Activated T-cell treated with anti-CD3 and anti-CD28 coated beads, Interleukin-2, amount 50 U/mL, for 72 hours (primary cell): ENCODE measurements at regions not wholly inside any gene's neighbourhood (a gene's known extent, or its start where the extent isn't known, plus 50 kb on each side); places are given as distances from the start of the nearest gene placed in this dataset.
A peak's percentile ranks its signal among the peaks of the same experiment; 100 is the strongest.

Experiments used
- ATAC-seq, 2 donors: fragments of 150-1000 bp; cut with Tn5 transposase; replicated peaks in 1 of 2; 2 replicates each; pipeline ENCODE4 v1.10.0; 2021; ENCODE audit warnings: moderate library complexity in 2 of 2, mild to moderate bottlenecking in 1 of 2
- DNase-seq, 2 donors: peaks; one replicate each; pipeline ENCODE4 v3.0.0; 2021 to 2022; ENCODE audit warnings: mixed read lengths in 1 of 2
- H3K27ac Mint-ChIP-seq: one replicate; pipeline ENCODE4 v1.8.0; 2022; ENCODE audit warnings: mild to moderate bottlenecking, moderate library complexity, mixed read lengths
- H3K27me3 Mint-ChIP-seq: one replicate; pipeline ENCODE4 v1.8.0; 2022; ENCODE audit warnings: low read depth, mixed read lengths
- H3K36me3 Mint-ChIP-seq, 2 donors: one replicate each; pipeline ENCODE4 v1.8.0; 2022; ENCODE audit warnings: mixed read lengths in 2 of 2, mild to moderate bottlenecking in 1 of 2; ENCODE audit not compliant: insufficient read depth in 2 of 2
- H3K4me1 Mint-ChIP-seq: one replicate; pipeline ENCODE4 v1.8.0; 2022; ENCODE audit warnings: low read depth, mixed read lengths
- H3K4me3 Mint-ChIP-seq, 2 donors: one replicate each; pipeline ENCODE4 v1.8.0; 2022; ENCODE audit warnings: mild to moderate bottlenecking in 2 of 2, mixed read lengths in 2 of 2, moderate library complexity in 2 of 2
- H3K9me3 Mint-ChIP-seq, 2 donors: one replicate each; pipeline ENCODE4 v1.8.0; 2022; ENCODE audit warnings: mixed read lengths in 2 of 2

DNA sequence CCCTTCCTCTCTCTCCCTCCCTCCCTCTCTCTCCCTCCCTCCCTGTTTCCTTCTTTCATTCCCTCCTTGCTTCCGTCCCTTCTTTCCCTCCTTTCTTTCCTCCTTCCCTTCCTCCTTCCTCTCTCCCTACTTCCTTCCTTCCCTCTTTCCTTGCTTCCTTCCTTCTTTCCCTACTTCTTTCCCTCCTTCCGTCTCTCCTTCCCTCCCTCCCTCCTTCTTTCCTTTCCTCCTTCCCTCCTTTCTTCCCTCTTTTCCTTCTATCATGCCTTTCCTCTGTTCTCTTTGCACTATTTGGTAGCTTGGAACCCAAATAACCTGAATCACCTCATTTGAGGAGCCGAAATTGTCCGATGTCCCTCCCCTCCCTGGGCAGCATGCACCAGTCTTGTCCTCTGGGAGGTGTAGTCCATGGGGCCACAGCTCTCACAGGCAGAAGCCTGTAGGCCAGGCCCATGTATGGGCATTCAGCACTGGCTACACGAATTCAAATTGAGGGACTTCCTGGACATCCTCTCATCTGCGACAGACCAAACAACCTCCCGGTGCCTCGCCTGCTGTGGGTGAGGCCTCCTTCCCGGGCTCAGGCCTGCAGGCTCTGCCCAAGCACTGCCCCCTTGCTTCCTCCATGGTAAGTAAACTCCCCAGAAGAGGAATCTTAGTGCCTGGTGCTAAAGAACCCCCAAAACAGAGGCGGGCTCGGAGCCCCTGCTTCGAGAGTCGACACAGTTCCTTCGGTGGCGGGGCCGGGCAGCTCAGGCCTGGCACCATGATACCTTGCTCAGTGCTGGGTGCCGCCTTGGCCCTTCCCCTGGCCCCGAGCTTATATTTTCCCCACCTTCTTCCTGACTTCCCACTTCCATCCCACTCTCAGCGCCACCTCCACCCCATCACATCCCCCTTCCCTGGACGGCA, 454.1 kb upstream of the CADM1 start:
- DNase-seq = no peak
- no peak for ATAC-seq
- no peaks in the 10 kb centered on the region for H3K4me1 Mint-ChIP-seq
- no peak overlapping the region for H3K4me3 Mint-ChIP-seq
- peak overlapping the region; percentile 64 for H3K27ac Mint-ChIP-seq
- peaks cover 0 to 4% of the 10 kb centered on the region in 2 donors for H3K9me3 Mint-ChIP-seq
- peaks cover 7% of the 10 kb centered on the region for H3K27me3 Mint-ChIP-seq
- H3K36me3 Mint-ChIP-seq = no peaks in the 10 kb centered on the region

DNA sequence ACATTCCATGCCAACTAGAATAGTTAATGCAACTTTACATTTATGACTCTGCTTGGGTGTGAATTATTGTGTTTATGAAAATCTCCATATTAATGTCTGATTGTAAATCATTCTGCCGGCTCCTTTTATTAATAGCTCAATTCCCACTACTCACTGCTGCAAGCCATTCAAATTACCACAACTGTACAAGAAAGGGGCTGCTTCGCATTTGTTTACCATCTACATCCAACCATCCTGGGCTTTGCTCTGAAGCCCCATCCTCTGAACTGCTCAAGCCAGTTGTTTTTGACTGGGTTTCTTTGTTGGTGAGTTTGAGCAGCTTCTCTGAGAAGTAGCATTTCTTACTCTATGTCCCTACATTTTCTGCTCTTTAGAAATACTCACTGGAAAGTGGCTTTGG, 451.6 kb upstream of the CADM1 start:
- DNase-seq (no peak), ATAC-seq (no peak)
- H3K4me3 Mint-ChIP-seq = no peak overlapping the region
- peaks cover 4% of the 10 kb centered on the region in 2 donors for H3K9me3 Mint-ChIP-seq
- peaks cover 7% of the 10 kb centered on the region for H3K27me3 Mint-ChIP-seq
- H3K27ac Mint-ChIP-seq = no peak overlapping the region
- H3K36me3 Mint-ChIP-seq = peaks cover 0 to 3% of the 10 kb centered on the region in 2 donors
- H3K4me1 Mint-ChIP-seq = no peaks in the 10 kb centered on the region

DNA sequence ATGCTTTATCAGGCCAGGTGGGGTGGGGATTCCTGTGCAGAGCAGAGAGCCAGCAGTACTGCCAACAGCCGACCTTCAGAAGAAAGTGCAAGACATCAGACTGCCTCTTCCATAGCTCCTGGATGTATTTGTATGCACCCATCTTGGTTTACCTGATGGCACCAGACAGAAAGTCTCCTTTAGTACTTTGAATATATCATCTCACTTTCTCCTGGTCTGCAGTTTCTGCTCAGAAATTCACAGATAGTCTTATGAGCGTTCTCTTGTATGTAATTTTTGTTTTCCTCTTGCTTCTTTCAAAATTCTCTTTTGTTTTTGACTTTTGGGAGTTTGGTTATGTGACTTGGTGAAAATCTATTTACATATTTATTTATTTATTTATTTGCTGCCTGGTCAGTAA, 446.4 kb upstream of the CADM1 start:
- DNase-seq = no peak
- H3K27ac Mint-ChIP-seq = no peak overlapping the region
- no peak overlapping the region for H3K4me3 Mint-ChIP-seq
- no peaks in the 10 kb centered on the region for H3K4me1 Mint-ChIP-seq
- no peak for ATAC-seq
- peaks cover 0 to 5% of the 10 kb centered on the region in 2 donors for H3K36me3 Mint-ChIP-seq
- H3K27me3 Mint-ChIP-seq = no peaks in the 10 kb centered on the region
- peaks cover 3 to 12% of the 10 kb centered on the region in 2 donors for H3K9me3 Mint-ChIP-seq

DNA sequence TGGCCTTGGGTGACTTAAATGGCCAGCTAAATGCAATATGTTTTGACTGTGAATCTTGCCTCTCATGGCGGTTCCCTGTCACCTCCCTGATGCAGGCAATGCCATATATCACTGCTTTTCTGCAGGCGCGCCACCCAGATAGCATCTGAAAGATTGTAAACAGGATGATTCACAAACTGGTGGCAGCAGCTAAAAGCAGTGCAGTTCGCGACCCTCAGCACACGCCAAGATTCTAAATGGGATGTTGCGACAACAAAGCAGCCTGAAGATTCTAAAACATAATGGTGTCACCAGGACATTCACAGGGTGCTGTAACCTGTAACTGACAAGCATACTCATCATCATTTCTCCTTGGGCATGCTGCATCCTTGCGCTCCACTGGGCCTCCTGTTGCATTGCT, 440.4 kb upstream of the CADM1 start:
- Mint-ChIP-seq H3K9me3 (peaks cover 2 to 9% of the 10 kb centered on the region in 2 donors), H3K4me1 (no peaks in the 10 kb centered on the region), H3K27me3 (no peaks in the 10 kb centered on the region), H3K27ac (no peak overlapping the region), H3K36me3 (peaks cover 0 to 2% of the 10 kb centered on the region in 2 donors), H3K4me3 (no peak overlapping the region)
- ATAC-seq (no peak), DNase-seq (no peak)

DNA sequence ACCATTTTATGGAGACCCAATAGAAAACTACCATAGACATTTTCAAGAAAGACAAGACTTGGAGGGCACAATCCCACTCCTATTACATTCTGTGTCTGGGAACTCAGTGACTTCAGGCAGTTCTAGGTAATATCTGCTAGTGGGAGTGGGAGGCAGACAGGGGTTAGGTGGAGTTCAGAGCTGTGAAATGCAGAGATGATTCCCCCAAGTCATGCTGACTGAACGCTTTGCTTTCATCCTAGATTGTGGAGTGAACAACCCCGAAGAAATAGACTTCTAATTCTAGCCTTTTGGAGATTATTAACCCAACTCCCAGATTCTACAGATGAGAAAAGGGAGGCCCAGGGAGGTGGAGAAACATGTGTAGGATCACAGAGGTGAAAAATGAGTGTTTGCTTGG, 437.8 kb upstream of the CADM1 start:
- Mint-ChIP-seq H3K27ac (no peak overlapping the region), H3K4me1 (no peaks in the 10 kb centered on the region), H3K27me3 (peaks cover 7% of the 10 kb centered on the region), H3K4me3 (no peak overlapping the region), H3K36me3 (no peaks in the 10 kb centered on the region), H3K9me3 (peaks cover 0 to 4% of the 10 kb centered on the region in 2 donors)
- ATAC-seq = no peak
- no peak for DNase-seq

GRCh38 chr11:115941481-115941993, 437.3 kb upstream of the CADM1 start:
- H3K9me3 Mint-ChIP-seq = peaks cover 0 to 4% of the 10 kb centered on the region in 2 donors
- H3K4me3 Mint-ChIP-seq = no peak overlapping the region
- H3K36me3 Mint-ChIP-seq = no peaks in the 10 kb centered on the region
- DNase-seq (peak in 1 of 2 donors; percentile 7), ATAC-seq (peak; percentile 63)
- H3K4me1 Mint-ChIP-seq = no peaks in the 10 kb centered on the region
- H3K27me3 Mint-ChIP-seq = peaks cover 7% of the 10 kb centered on the region
- no peak overlapping the region for H3K27ac Mint-ChIP-seq

- ATAC-seq (no peak), DNase-seq (no peak)
- H3K9me3 Mint-ChIP-seq = peaks cover 0 to 4% of the 10 kb centered on the region in 2 donors
- H3K27me3 Mint-ChIP-seq = peaks cover 8% of the 10 kb centered on the region
- no peaks in the 10 kb centered on the region for H3K4me1 Mint-ChIP-seq
- no peak overlapping the region for H3K4me3 Mint-ChIP-seq
- no peaks in the 10 kb centered on the region for H3K36me3 Mint-ChIP-seq
- H3K27ac Mint-ChIP-seq = no peak overlapping the region
Observed at GRCh38 chr11:115941044-115941443, 436.8 kb upstream of the CADM1 start.

- H3K27ac Mint-ChIP-seq = no peak overlapping the region
- DNase-seq = no peak
- no peak for ATAC-seq
- peaks cover 0 to 3% of the 10 kb centered on the region in 2 donors for H3K9me3 Mint-ChIP-seq
- peaks cover 14% of the 10 kb centered on the region for H3K27me3 Mint-ChIP-seq
- H3K4me3 Mint-ChIP-seq = no peak overlapping the region
- no peaks in the 10 kb centered on the region for H3K4me1 Mint-ChIP-seq
- H3K36me3 Mint-ChIP-seq = no peaks in the 10 kb centered on the region
Observed at GRCh38 chr11:115939731-115940421, 435.7 kb upstream of the CADM1 start.

- Mint-ChIP-seq H3K27ac (no peak overlapping the region), H3K27me3 (peaks cover 20% of the 10 kb centered on the region), H3K9me3 (peaks cover 2 to 5% of the 10 kb centered on the region in 2 donors), H3K4me3 (no peak overlapping the region), H3K36me3 (no peaks in the 10 kb centered on the region), H3K4me1 (no peaks in the 10 kb centered on the region)
- ATAC-seq (no peak), DNase-seq (no peak)
Observed at GRCh38 chr11:115939104-115939730, 435.0 kb upstream of the CADM1 start.

DNA sequence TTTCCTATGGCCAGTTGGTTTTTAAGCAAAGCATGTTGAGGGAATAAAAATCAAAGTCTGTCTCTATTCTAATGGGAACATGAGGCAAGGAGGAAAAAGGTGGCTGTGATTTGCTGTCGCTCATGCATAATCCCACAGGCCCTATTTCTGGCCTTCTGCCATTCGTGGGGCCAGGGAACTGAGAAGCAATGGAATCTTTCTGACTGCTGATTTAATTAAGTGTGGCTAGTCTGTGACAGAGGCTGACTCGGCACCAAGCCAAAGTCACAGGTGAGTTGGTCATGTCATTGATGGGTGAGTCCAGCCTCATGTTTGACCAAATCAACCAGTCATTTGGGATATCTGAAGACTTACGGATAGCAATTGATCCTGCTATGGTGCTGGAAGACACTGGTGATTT, 429.3 kb upstream of the CADM1 start:
- DNase-seq (no peak), ATAC-seq (no peak)
- Mint-ChIP-seq H3K9me3 (peaks cover 2 to 7% of the 10 kb centered on the region in 2 donors), H3K36me3 (no peaks in the 10 kb centered on the region), H3K4me1 (no peaks in the 10 kb centered on the region), H3K27me3 (peaks cover 44% of the 10 kb centered on the region), H3K27ac (no peak overlapping the region), H3K4me3 (no peak overlapping the region)

GRCh38 chr11:115931548-115932083, 427.4 kb upstream of the CADM1 start:
- H3K27me3 Mint-ChIP-seq = peaks cover 53% of the 10 kb centered on the region
- peaks cover 2 to 8% of the 10 kb centered on the region in 2 donors for H3K9me3 Mint-ChIP-seq
- H3K27ac Mint-ChIP-seq = no peak overlapping the region
- ATAC-seq (no peak), DNase-seq (no peak)
- H3K36me3 Mint-ChIP-seq = no peaks in the 10 kb centered on the region
- H3K4me3 Mint-ChIP-seq = no peak overlapping the region
- peaks cover 6% of the 10 kb centered on the region for H3K4me1 Mint-ChIP-seq

DNA sequence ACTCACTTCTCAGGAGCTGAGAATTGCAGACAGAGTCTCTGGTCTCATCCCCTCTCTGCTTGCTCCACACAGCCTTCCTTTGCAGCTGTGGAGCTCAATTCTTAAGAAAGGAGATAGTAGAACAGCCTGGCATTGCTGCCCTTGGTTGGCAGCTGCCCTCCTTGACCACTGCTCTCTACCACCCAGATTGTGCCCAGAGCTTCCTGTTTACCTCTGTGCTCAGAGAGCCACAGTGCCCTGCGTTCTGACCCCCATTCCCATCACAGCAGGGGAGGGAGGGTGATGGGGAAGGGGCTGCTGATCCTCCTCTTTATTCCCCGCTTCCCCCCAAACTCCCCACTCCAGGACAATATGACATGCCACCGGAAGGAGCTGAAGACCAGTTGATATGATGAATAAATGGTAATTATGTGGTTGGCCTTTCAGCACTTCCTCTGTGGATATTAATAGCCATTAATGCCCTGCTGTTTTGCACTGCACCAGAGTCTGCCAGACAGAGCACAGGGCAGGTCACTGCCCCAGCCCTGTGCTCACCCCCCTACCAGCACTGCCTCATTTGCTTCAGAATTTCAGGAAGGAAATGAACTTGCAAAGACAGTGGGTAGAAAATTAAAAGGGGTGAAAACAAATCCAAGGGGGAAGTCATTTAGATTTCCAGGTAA, 426.8 kb upstream of the CADM1 start:
- Mint-ChIP-seq H3K27me3 (peaks cover 52% of the 10 kb centered on the region), H3K4me1 (peaks cover 11% of the 10 kb centered on the region)

More for the DNA sequence above, 426.8 kb upstream of the CADM1 start:
- ATAC-seq = no peak
- H3K9me3 Mint-ChIP-seq = peaks cover 6 to 8% of the 10 kb centered on the region in 2 donors
- no peak for DNase-seq
- H3K4me3 Mint-ChIP-seq = no peak overlapping the region
- H3K36me3 Mint-ChIP-seq = no peaks in the 10 kb centered on the region
- no peak overlapping the region for H3K27ac Mint-ChIP-seq
